Right lobe of liver (tissue), 4 donors: ENCODE measurements at regions not wholly inside any gene's neighbourhood (a gene's known extent, or its start where the extent isn't known, plus 50 kb on each side); places are given as distances from the start of the nearest gene placed in this dataset.

Experiments
- CTCF ChIP-seq, 4 donors: fragments of 200-600 bp in 3 of 4; fragments of 450-650 bp in 1 of 4; IDR thresholded peaks; one replicate each; pipeline versions ENCODE4 v1.5.1 to v1.8.0; 2016 to 2022; ENCODE audit warnings: antibody characterized with exemption in 4 of 4, mild to moderate bottlenecking in 2 of 4
- POLR2A ChIP-seq: fragments of 450-650 bp; IDR thresholded peaks from one replicate; pipeline ENCODE4 v1.6.1; 2017; ENCODE audit warnings: antibody characterized with exemption, mild to moderate bottlenecking
- donor health status: DM: no; HTN: no; CAD: no.
- donor health status: DM: no; HTN: no; CAD: no.
- donor health status: DM: no; HTN: yes; CAD: no.

DNA sequence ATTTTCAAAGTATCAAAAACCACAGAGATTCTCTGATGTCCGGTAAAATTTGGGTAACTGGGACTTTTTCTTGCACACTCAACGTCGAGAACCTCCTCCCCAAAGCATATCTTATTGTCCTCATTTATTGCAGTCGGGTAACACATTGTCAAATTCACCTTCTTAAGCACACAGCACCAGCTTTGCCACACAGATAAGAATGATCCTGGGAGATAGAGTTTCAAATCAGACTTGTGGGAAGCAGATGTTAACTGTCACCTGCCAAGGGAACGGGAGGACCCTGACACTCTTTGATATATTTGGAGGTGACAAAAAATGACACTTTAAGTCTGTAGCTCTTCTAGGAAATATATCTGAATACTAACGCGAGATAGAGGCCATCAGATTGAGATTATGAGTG, 282.1 kb upstream of the BMP2 start:
- TF ChIP-seq CTCF (IDR thresholded peaks at IDR 0.05) (no peak), POLR2A (no peak)
